ENCODE measurements at regions not wholly inside any gene's neighbourhood (a gene's known extent, or its start where the extent isn't known, plus 50 kb on each side); places are given as distances from the start of the nearest gene placed in this dataset.
"Not testable (repeated sequence)": the region's sequence is repeated elsewhere in the genome, so short reads cannot be mapped to it uniquely, and the experiment has no call there.

DNA sequence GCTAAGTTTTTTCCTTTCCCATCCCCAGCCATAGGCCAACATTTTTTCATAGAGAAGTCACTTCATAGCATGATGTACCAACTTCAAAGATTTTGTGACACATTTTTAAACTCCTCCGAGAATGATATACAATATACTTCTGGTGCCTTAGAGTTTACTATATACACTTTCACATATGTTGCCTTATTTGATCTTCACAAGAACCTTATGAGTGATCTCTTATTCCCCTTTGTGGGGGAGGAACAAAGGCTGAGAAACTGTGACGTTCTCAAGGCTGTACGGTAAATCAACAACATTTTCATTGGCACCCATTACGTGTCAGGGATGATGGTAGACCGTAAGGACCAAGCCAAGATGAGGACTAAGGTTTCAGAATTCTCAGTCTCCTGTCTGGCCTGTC lies 130.0 kb downstream of the RFPL4B start:
- Mint-ChIP-seq H3K27ac (no peak overlapping the region), H3K27me3 (no peaks in the 10 kb centered on the region), H3K9me3 (no peaks in the 10 kb centered on the region), H3K4me3 (no peak overlapping the region), H3K36me3 (ENCODE audit: low read depth) (no peaks in the 10 kb centered on the region), H3K4me1 (no peaks in the 10 kb centered on the region)
- CTCF ChIA-PET = no interaction called here
- DNase-seq (no peak), ATAC-seq (ENCODE audit: low read depth) (no peak)
- TF ChIP-seq, protein P1, sequence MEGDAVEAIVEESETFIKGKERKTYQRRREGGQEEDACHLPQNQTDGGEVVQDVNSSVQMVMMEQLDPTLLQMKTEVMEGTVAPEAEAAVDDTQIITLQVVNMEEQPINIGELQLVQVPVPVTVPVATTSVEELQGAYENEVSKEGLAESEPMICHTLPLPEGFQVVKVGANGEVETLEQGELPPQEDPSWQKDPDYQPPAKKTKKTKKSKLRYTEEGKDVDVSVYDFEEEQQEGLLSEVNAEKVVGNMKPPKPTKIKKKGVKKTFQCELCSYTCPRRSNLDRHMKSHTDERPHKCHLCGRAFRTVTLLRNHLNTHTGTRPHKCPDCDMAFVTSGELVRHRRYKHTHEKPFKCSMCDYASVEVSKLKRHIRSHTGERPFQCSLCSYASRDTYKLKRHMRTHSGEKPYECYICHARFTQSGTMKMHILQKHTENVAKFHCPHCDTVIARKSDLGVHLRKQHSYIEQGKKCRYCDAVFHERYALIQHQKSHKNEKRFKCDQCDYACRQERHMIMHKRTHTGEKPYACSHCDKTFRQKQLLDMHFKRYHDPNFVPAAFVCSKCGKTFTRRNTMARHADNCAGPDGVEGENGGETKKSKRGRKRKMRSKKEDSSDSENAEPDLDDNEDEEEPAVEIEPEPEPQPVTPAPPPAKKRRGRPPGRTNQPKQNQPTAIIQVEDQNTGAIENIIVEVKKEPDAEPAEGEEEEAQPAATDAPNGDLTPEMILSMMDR (IDR thresholded peaks at IDR 0.05) = no peak
- POLR2A ChIA-PET = no interaction called here
- intact Hi-C loops (cut with micrococcal nuclease) = no loop called here

DNA sequence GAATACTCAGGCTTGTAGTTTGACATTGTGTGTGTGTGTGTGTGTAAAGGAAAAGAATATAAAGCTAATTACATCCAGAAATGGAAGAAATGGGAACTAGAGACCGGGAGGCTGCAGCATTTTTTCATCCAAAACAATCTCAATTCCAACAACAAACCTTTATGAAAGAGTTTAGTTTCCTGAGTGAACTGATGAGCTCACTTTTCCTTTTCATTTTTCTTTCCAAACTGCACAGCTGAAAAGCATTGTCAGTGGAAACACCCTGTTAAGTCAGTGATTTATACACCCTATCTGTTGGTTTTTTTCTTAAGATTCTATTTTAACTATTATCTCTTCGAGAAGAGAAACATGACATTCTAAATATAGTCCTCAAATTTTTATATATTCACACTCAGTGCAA lies 130.9 kb downstream of the RFPL4B start:
- TF ChIP-seq, protein P1 (IDR thresholded peaks at IDR 0.05) = no peak
- ChIA-PET POLR2A (no interaction called here), CTCF (no interaction called here)
- H3K9me3 Mint-ChIP-seq = no peaks in the 10 kb centered on the region
- H3K27me3 Mint-ChIP-seq = no peaks in the 10 kb centered on the region
- H3K4me3 Mint-ChIP-seq = no peak overlapping the region
- no peaks in the 10 kb centered on the region for H3K4me1 Mint-ChIP-seq
- H3K27ac Mint-ChIP-seq = no peak overlapping the region
- ATAC-seq (ENCODE audit: low read depth) (no peak), DNase-seq (no peak)
- no peaks in the 10 kb centered on the region for H3K36me3 Mint-ChIP-seq (ENCODE audit: low read depth)
- intact Hi-C loops (cut with micrococcal nuclease) = no loop called here

DNA sequence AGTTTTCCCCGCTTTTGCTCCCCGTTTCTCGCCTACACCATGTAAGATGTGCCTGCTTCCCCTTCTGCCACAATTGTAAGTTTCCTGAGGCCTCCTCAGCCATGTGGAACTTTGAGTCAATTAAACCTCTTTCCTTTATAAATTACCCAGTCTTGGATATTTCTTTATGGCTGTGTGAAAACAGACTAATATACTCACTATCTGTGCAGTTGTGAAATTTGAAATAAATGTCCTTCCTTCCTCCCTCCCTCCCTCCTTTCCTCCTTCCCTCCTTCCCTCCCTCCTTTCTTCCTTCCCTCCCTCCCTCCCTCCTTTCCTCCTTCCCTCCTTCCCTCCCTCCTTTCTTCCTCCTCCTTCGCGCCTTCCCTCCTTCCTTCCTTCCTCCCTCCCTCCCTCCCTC lies 132.8 kb downstream of the RFPL4B start:
- H3K9me3 Mint-ChIP-seq; H3K4me1 Mint-ChIP-seq; intact Hi-C loops (cut with micrococcal nuclease); H3K36me3 Mint-ChIP-seq (ENCODE audit: low read depth); POLR2A ChIA-PET; CTCF ChIA-PET; H3K27ac Mint-ChIP-seq; H3K4me3 Mint-ChIP-seq; H3K27me3 Mint-ChIP-seq; DNase-seq; ATAC-seq (ENCODE audit: low read depth): not testable (repeated sequence)

DNA sequence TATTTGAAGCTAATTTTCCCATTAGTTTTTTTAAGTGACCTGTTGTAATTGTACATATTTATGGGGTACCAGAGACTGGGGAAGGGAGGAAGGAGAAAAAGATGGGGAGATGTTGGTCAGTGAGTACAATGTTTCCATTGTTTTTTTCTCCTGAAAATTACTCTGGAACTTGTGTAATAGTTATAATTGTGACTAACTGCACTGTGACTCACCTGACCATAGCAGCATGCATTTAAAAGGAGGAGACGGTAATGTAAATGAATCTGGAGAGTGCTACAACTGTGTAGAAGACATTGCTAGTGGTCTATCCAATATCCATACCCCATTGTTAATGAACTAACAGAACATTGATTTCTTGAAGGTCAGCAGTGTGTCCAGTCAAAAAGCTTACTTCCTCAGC lies 133.4 kb downstream of the RFPL4B start:
- no peaks in the 10 kb centered on the region for H3K36me3 Mint-ChIP-seq (ENCODE audit: low read depth)
- no peak overlapping the region for H3K4me3 Mint-ChIP-seq
- H3K9me3 Mint-ChIP-seq = no peaks in the 10 kb centered on the region
- no peaks in the 10 kb centered on the region for H3K27me3 Mint-ChIP-seq
- H3K27ac Mint-ChIP-seq = no peak overlapping the region
- intact Hi-C loops (cut with micrococcal nuclease) = no loop called here
- TF ChIP-seq, protein P1 (IDR thresholded peaks at IDR 0.05) = no peak
- no peak for ATAC-seq (ENCODE audit: low read depth)
- ChIA-PET CTCF (no interaction called here), POLR2A (no interaction called here)
- no peaks in the 10 kb centered on the region for H3K4me1 Mint-ChIP-seq
- no peak for DNase-seq

DNA sequence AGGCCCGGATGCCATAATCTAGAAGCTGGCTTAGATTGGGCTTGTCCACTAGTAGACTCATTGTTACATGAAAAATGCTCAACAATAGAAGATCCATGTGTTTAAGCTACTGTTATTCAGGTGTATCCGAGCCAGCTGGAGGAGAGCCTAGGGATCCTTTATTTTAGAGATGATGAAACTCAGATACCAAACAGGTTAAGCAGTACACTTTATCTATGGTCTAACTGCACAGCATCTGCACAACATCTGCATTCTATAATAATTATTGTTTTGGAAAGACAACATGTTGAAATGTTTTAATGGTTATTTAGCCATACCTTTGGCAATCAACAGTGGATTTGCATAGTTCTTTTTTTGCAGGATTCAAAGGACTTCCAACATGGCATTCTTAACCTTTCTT lies 134.1 kb downstream of the RFPL4B start:
- intact Hi-C loops (cut with micrococcal nuclease) = no loop called here
- Mint-ChIP-seq H3K9me3 (no peaks in the 10 kb centered on the region), H3K4me3 (no peak overlapping the region), H3K27ac (no peak overlapping the region), H3K27me3 (no peaks in the 10 kb centered on the region), H3K36me3 (ENCODE audit: low read depth) (no peaks in the 10 kb centered on the region), H3K4me1 (no peaks in the 10 kb centered on the region)
- POLR2A ChIA-PET = no interaction called here
- DNase-seq = no peak
- TF ChIP-seq, protein P1 (IDR thresholded peaks at IDR 0.05) = no peak
- ATAC-seq (ENCODE audit: low read depth) = no peak
- CTCF ChIA-PET = no interaction called here

DNA sequence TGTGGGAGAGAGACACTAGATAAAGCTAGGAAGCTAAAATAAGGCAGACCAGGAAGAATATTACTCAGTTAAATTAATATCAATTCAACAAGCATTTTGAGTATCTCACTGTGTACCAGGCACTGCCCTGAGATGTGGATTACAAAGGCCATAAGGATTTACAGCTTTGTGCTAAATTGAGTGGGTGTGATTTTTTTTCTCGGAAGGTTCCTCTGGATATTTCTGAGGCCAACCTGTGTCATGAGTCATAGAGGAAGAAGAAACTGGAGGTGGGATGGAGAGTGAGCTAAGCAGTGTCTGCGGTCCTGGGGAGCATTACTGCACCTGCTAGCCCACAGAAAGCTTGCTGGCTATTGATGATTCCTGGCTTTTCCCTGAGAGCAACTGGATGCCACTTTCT lies 135.2 kb downstream of the RFPL4B start:
- H3K4me1 Mint-ChIP-seq = no peaks in the 10 kb centered on the region
- H3K27me3 Mint-ChIP-seq = no peaks in the 10 kb centered on the region
- ATAC-seq (ENCODE audit: low read depth) = no peak
- no peaks in the 10 kb centered on the region for H3K9me3 Mint-ChIP-seq
- no peak overlapping the region for H3K27ac Mint-ChIP-seq
- ChIA-PET CTCF (no interaction called here), POLR2A (no interaction called here)
- H3K36me3 Mint-ChIP-seq (ENCODE audit: low read depth) = no peaks in the 10 kb centered on the region
- no peak for DNase-seq
- intact Hi-C loops (cut with micrococcal nuclease) = no loop called here
- no peak overlapping the region for H3K4me3 Mint-ChIP-seq
- TF ChIP-seq, protein P1 (IDR thresholded peaks at IDR 0.05) = no peak
